H9 (cell line): ENCODE measurements at regions not wholly inside any gene's neighbourhood (a gene's known extent, or its start where the extent isn't known, plus 50 kb on each side); places are given as distances from the start of the nearest gene placed in this dataset.

Source experiments
- DNase-seq: peaks from one replicate; pipeline ENCODE4 v3.0.0-alpha.2; 2017
- H2AFZ ChIP-seq: one replicate; pipeline ENCODE4 v1.6.1; 2013; ENCODE audit warnings: mild to moderate bottlenecking, low read length, control low read depth, moderate library complexity
- H2AK5ac ChIP-seq: 2 replicates; pipeline ENCODE4 v1.6.1; 2013; ENCODE audit warnings: low read length, control low read depth, mixed read lengths; ENCODE audit not compliant: insufficient read length
- H2BK120ac ChIP-seq: one replicate; pipeline ENCODE4 v1.6.1; 2013; ENCODE audit warnings: low read depth, mild to moderate bottlenecking, low read length, control low read depth, inconsistent platforms; ENCODE audit not compliant: poor library complexity, severe bottlenecking
- H2BK12ac ChIP-seq: 2 replicates; pipeline ENCODE4 v1.6.1; 2013; ENCODE audit warnings: low read length, control low read depth, mixed read lengths, low read depth; ENCODE audit not compliant: insufficient read length
- H2BK15ac ChIP-seq: 2 replicates; pipeline ENCODE4 v1.6.1; 2013; ENCODE audit warnings: low read depth, low read length, control low read depth
- H2BK20ac ChIP-seq: one replicate; pipeline ENCODE4 v1.6.1; 2013; ENCODE audit warnings: low read depth, mild to moderate bottlenecking, low read length, control low read depth, inconsistent platforms; ENCODE audit not compliant: poor library complexity, severe bottlenecking
- H2BK5ac ChIP-seq: 2 replicates; pipeline ENCODE4 v1.6.1; 2013; ENCODE audit warnings: low read length, control low read depth, mixed read lengths; ENCODE audit not compliant: insufficient read length
- H3K14ac ChIP-seq: 2 replicates; pipeline ENCODE4 v1.6.1; 2013; ENCODE audit warnings: low read length, control low read depth; ENCODE audit not compliant: insufficient read depth
- H3K18ac ChIP-seq: 2 replicates; pipeline ENCODE4 v1.6.1; 2013; ENCODE audit warnings: low read depth, mild to moderate bottlenecking, mixed read lengths, low read length, control low read depth; ENCODE audit not compliant: insufficient read length
- H3K23ac ChIP-seq: 2 replicates; pipeline ENCODE4 v1.6.1; 2013; ENCODE audit warnings: low read length, control low read depth, mixed read lengths, low read depth; ENCODE audit not compliant: insufficient read length
- H3K23me2 ChIP-seq: 2 replicates; pipeline ENCODE4 v1.6.1; 2013; ENCODE audit warnings: low read depth, mild to moderate bottlenecking, mixed read lengths, low read length, control low read depth; ENCODE audit not compliant: insufficient read length, poor library complexity, severe bottlenecking
- H3K27ac ChIP-seq: 2 replicates; pipeline ENCODE4 v1.5.1; 2013; ENCODE audit warnings: low read length, control low read depth, mixed read lengths, low read depth; ENCODE audit not compliant: insufficient read length
- H3K27me3 ChIP-seq: 2 replicates; pipeline ENCODE4 v1.6.1; 2013; ENCODE audit warnings: low read length, control low read depth, inconsistent platforms; ENCODE audit not compliant: insufficient read depth
- H3K4ac ChIP-seq: 2 replicates; pipeline ENCODE4 v1.6.1; 2013; ENCODE audit warnings: low read depth, mild to moderate bottlenecking, control low read depth, inconsistent platforms, low read length, moderate library complexity
- H3K4me1 ChIP-seq: 2 replicates; pipeline ENCODE4 v1.6.1; 2013; ENCODE audit warnings: low read length, control low read depth, inconsistent platforms; ENCODE audit not compliant: insufficient read depth
- H3K4me2 ChIP-seq: 2 replicates; pipeline ENCODE4 v1.6.1; 2013; ENCODE audit warnings: low read length, control low read depth, mixed read lengths; ENCODE audit not compliant: insufficient read length, insufficient read depth
- H3K56ac ChIP-seq: 2 replicates; pipeline ENCODE4 v1.6.1; 2013; ENCODE audit warnings: low read depth, mild to moderate bottlenecking, mixed read lengths, low read length, control low read depth; ENCODE audit not compliant: insufficient read length
- H3K79me1 ChIP-seq: 2 replicates; pipeline ENCODE4 v1.6.1; 2013; ENCODE audit warnings: low read depth, mild to moderate bottlenecking, moderate library complexity, low read length, control low read depth, inconsistent platforms; ENCODE audit not compliant: insufficient read depth, poor library complexity, severe bottlenecking
- H3K79me2 ChIP-seq: 2 replicates; pipeline ENCODE4 v1.6.1; 2013; ENCODE audit warnings: low read length, control low read depth, inconsistent platforms; ENCODE audit not compliant: insufficient read depth
- H3K9ac ChIP-seq: 2 replicates; pipeline ENCODE4 v1.6.1; 2013; ENCODE audit warnings: low read length, control low read depth, mixed read lengths; ENCODE audit not compliant: insufficient read length; ENCODE audit errors: extremely low read depth
- H3K9me3 ChIP-seq: one replicate; pipeline ENCODE4 v1.6.1; 2013; ENCODE audit warnings: low read depth, low read length, inconsistent platforms; ENCODE audit not compliant: control insufficient read depth
- H3T11ph ChIP-seq: one replicate; pipeline ENCODE4 v1.6.1; 2013; ENCODE audit warnings: mild to moderate bottlenecking, low read length, control low read depth, inconsistent platforms
- H4K20me1 ChIP-seq: one replicate; pipeline ENCODE4 v1.6.1; 2013; ENCODE audit not compliant: control insufficient read depth, insufficient read length, insufficient read depth
- H4K5ac ChIP-seq: 2 replicates; pipeline ENCODE4 v1.6.1; 2013; ENCODE audit warnings: low read depth, mild to moderate bottlenecking, mixed read lengths, low read length, control low read depth; ENCODE audit not compliant: insufficient read length
- H4K8ac ChIP-seq: replicated peaks from 2 replicates; pipeline ENCODE4 v1.6.1; 2013; ENCODE audit warnings: low read length, control low read depth, mixed read lengths, low read depth; ENCODE audit not compliant: insufficient read length
- H4K91ac ChIP-seq: 2 replicates; pipeline ENCODE4 v1.6.1; 2013; ENCODE audit warnings: low read depth, mild to moderate bottlenecking, moderate library complexity, mixed read lengths, low read length, control low read depth; ENCODE audit not compliant: insufficient read length
- H3K27ac Mint-ChIP-seq, 3 experiments: 2 replicates in 2 of 3; 3 replicates in 1 of 3; pipeline ENCODE4 v1.8.0; 2020 to 2021; ENCODE audit warnings: mixed read lengths in 3 of 3, mild to moderate bottlenecking in 1 of 3, moderate library complexity in 1 of 3
- H3K27me3 Mint-ChIP-seq: 2 replicates; pipeline ENCODE4 v1.8.0; 2021; ENCODE audit warnings: low read depth, mild to moderate bottlenecking, moderate library complexity, mixed read lengths
- H3K36me3 Mint-ChIP-seq, 3 experiments: 2 replicates in 2 of 3; 3 replicates in 1 of 3; pipeline ENCODE4 v1.8.0; 2020 to 2021; ENCODE audit warnings: low read depth in 3 of 3, mixed read lengths in 3 of 3; ENCODE audit not compliant: insufficient read depth in 1 of 3
- H3K4me1 Mint-ChIP-seq, 2 experiments: 2 replicates each; pipeline ENCODE4 v1.8.0; 2020; ENCODE audit warnings: mixed read lengths in 2 of 2
- H3K4me3 Mint-ChIP-seq, 2 experiments: 2 replicates in 1 of 2; 3 replicates in 1 of 2; pipeline ENCODE4 v1.8.0; 2020 to 2021; ENCODE audit warnings: mild to moderate bottlenecking in 2 of 2, mixed read lengths in 2 of 2, moderate library complexity in 1 of 2
- H3K9me3 Mint-ChIP-seq, 2 experiments: 2 replicates in 1 of 2; 3 replicates in 1 of 2; pipeline ENCODE4 v1.8.0; 2020; ENCODE audit warnings: mild to moderate bottlenecking in 2 of 2, mixed read lengths in 2 of 2, moderate library complexity in 1 of 2
- CTCF ChIP-seq: fragments of 200-600 bp; sonication (generic); conservative IDR thresholded peaks from 3 replicates; pipeline ENCODE4 v1.8.0; 2021; ENCODE audit warnings: antibody characterized with exemption, mild to moderate bottlenecking
- WGBS: extraction: QIAGEN DNeasy Blood & Tissue Kit; methylation state at CpG from one replicate; pipeline ENCODE4 v1.1.7; 2013; ENCODE audit warnings: missing lambda C conversion rate, low lambda C conversion rate, mixed read lengths; ENCODE audit not compliant: insufficient read length; ENCODE audit errors: extremely low coverage; 5-methylcytosine and 5-hydroxymethylcytosine counted together

GRCh38 chr6:80922916-80923455, 816.5 kb downstream of the BCKDHB start:
- DNase-seq: no peak

More at GRCh38 chr6:80922916-80923455, 816.5 kb downstream of the BCKDHB start:
- H3K79me1 ChIP-seq: no peaks in the 10 kb centered on the region
- no peak overlapping the region for H3K4me3 Mint-ChIP-seq
- no peak overlapping the region for H2BK120ac ChIP-seq
- no peaks in the 10 kb centered on the region for H3K23me2 ChIP-seq
- H3K4me1 Mint-ChIP-seq: no peaks in the 10 kb centered on the region
- H2BK5ac ChIP-seq: no peak overlapping the region
- H4K20me1 ChIP-seq: no peaks in the 10 kb centered on the region
- no peak overlapping the region for H2BK20ac ChIP-seq
- no peak overlapping the region for H3K23ac ChIP-seq
- H3K4ac ChIP-seq: no peak overlapping the region
- H3K56ac ChIP-seq: no peak overlapping the region
- no peak overlapping the region for H3K4me2 ChIP-seq
- no peak overlapping the region for H2AFZ ChIP-seq
- H2AK5ac ChIP-seq: no peak overlapping the region
- H3K4me1 ChIP-seq: no peaks in the 10 kb centered on the region
- H3K27ac ChIP-seq: no peak overlapping the region
- no peak overlapping the region for H2BK12ac ChIP-seq
- no peak overlapping the region for H3K14ac ChIP-seq
- H2BK15ac ChIP-seq: no peak overlapping the region
- peaks cover 6 to 10% of the 10 kb centered on the region in 2 experiments; a peak in 4 of 5 replicates for H3K9me3 Mint-ChIP-seq
- peaks cover 0 to 11% (median 0%) of the 10 kb centered on the region in 3 experiments; a peak in 4 of 7 replicates for H3K36me3 Mint-ChIP-seq
- no peak overlapping the region for H4K8ac ChIP-seq
- no peaks in the 10 kb centered on the region for H3K27me3 Mint-ChIP-seq
- H3K9ac ChIP-seq: no peak overlapping the region
- TF ChIP-seq CTCF: no peak
- no peaks in the 10 kb centered on the region for H3K79me2 ChIP-seq
- no peak overlapping the region for H3K18ac ChIP-seq
- H3K9me3 ChIP-seq: no peaks in the 10 kb centered on the region
- no peak overlapping the region for H4K91ac ChIP-seq
- H3K27me3 ChIP-seq: no peaks in the 10 kb centered on the region
- H3K27ac Mint-ChIP-seq: no peak overlapping the region
- no peak overlapping the region for H4K5ac ChIP-seq
- H3T11ph ChIP-seq: no peak overlapping the region
- no CpG with 5 or more reads among the region's 1 CpG for WGBS
